ENCODE measurements at regions not wholly inside any gene's neighbourhood (a gene's known extent, or its start where the extent isn't known, plus 50 kb on each side); places are given as distances from the start of the nearest gene placed in this dataset.

GRCh38 chr15:35838424-35839111, 292.6 kb upstream of the DPH6 start:
- TF ChIP-seq, protein P1, sequence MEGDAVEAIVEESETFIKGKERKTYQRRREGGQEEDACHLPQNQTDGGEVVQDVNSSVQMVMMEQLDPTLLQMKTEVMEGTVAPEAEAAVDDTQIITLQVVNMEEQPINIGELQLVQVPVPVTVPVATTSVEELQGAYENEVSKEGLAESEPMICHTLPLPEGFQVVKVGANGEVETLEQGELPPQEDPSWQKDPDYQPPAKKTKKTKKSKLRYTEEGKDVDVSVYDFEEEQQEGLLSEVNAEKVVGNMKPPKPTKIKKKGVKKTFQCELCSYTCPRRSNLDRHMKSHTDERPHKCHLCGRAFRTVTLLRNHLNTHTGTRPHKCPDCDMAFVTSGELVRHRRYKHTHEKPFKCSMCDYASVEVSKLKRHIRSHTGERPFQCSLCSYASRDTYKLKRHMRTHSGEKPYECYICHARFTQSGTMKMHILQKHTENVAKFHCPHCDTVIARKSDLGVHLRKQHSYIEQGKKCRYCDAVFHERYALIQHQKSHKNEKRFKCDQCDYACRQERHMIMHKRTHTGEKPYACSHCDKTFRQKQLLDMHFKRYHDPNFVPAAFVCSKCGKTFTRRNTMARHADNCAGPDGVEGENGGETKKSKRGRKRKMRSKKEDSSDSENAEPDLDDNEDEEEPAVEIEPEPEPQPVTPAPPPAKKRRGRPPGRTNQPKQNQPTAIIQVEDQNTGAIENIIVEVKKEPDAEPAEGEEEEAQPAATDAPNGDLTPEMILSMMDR (IDR thresholded peaks at IDR 0.05; ENCODE audit: insufficient read depth, low read length, poor library complexity, severe bottlenecking) = no peak
- no peaks in the 10 kb centered on the region; the same call in 1 of the 2 replicates for H3K27me3 ChIP-seq (replicated peaks; ENCODE audit: control insufficient read depth, insufficient read depth, low read length)

DNA sequence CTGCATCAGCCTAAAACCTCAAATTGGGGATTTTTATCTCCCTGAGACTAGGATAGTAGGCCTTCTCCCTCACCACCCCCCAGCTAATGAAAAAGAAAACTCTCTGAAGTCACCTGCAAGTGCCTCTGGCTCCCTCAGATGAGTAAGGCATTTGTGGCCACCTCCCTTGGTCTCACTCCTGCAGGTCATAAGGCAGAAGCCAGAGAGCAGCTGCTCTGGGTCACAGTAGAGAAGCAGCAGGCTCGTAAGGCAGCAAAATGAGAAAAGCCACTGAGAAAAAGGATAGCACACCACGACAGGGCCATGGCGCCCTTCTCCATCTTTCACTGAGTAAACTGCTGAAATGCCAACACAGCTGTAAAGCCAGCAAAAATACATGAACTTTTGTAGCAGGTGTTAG, 296.7 kb upstream of the DPH6 start:
- TF ChIP-seq, protein P1 (IDR thresholded peaks at IDR 0.05; ENCODE audit: insufficient read depth, low read length, poor library complexity, severe bottlenecking) = no peak
- no peaks in the 10 kb centered on the region; the same call in 1 of the 2 replicates for H3K27me3 ChIP-seq (replicated peaks; ENCODE audit: control insufficient read depth, insufficient read depth, low read length)
- H3K36me3 ChIP-seq (ENCODE audit: control insufficient read depth, insufficient read depth, low read length) = no peaks in the 10 kb centered on the region
- DNase-seq (ENCODE audit: extremely low read depth, insufficient read length) = no peak
- no peak overlapping the region for H3K4me3 ChIP-seq (replicated peaks; ENCODE audit: low read depth, low read length)

More at GRCh38 chr15:35838424-35839111, 292.6 kb upstream of the DPH6 start:
- Histone ChIP-seq H3K36me3 (ENCODE audit: control insufficient read depth, insufficient read depth, low read length) (no peaks in the 10 kb centered on the region), H3K4me3 (replicated peaks; ENCODE audit: low read depth, low read length) (no peak overlapping the region)
- no peak for DNase-seq (ENCODE audit: extremely low read depth, insufficient read length)

- Histone ChIP-seq H3K4me3 (replicated peaks; ENCODE audit: low read depth, low read length) (no peak overlapping the region), H3K27me3 (replicated peaks; ENCODE audit: control insufficient read depth, insufficient read depth, low read length) (no peaks in the 10 kb centered on the region), H3K36me3 (ENCODE audit: control insufficient read depth, insufficient read depth, low read length) (no peaks in the 10 kb centered on the region)
- TF ChIP-seq, protein P1 (IDR thresholded peaks at IDR 0.05; ENCODE audit: insufficient read depth, low read length, poor library complexity, severe bottlenecking) = no peak
- DNase-seq (ENCODE audit: extremely low read depth, insufficient read length) = no peak
Measured at GRCh38 chr15:35843498-35843897, 297.5 kb upstream of the DPH6 start.

GRCh38 chr15:35850284-35850683, 304.3 kb upstream of the DPH6 start:
- TF ChIP-seq, protein P1 (IDR thresholded peaks at IDR 0.05; ENCODE audit: insufficient read depth, low read length, poor library complexity, severe bottlenecking) = no peak
- DNase-seq (ENCODE audit: extremely low read depth, insufficient read length) = no peak
- no peak overlapping the region for H3K4me3 ChIP-seq (replicated peaks; ENCODE audit: low read depth, low read length)
- H3K36me3 ChIP-seq (ENCODE audit: control insufficient read depth, insufficient read depth, low read length) = no peaks in the 10 kb centered on the region
- no peaks in the 10 kb centered on the region for H3K27me3 ChIP-seq (replicated peaks; ENCODE audit: control insufficient read depth, insufficient read depth, low read length)

DNA sequence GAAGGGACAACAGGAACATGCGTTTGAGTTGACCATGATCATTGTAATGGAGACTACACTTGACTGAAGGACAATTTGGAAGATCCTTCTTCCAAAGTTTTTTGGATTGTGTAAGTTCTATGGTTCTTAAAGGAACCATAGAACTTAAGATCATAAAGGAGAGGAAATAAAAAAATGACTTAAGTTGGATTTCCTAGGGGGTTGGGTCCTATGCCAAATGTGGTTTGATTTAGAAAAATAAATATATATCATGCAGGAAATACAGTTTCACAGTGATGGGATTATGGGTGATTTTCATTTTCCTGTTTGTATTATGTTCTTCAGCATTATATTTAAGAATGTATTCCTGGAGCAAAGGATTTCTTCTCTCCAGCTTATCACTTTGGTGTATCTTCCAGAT, 305.5 kb upstream of the DPH6 start:
- Histone ChIP-seq H3K36me3 (ENCODE audit: control insufficient read depth, insufficient read depth, low read length) (no peaks in the 10 kb centered on the region), H3K27me3 (replicated peaks; ENCODE audit: control insufficient read depth, insufficient read depth, low read length) (no peaks in the 10 kb centered on the region), H3K4me3 (replicated peaks; ENCODE audit: low read depth, low read length) (no peak overlapping the region)
- DNase-seq (ENCODE audit: extremely low read depth, insufficient read length) = no peak
- TF ChIP-seq, protein P1 (IDR thresholded peaks at IDR 0.05; ENCODE audit: insufficient read depth, low read length, poor library complexity, severe bottlenecking) = no peak
